LNCAP (cell line): ENCODE measurements at regions not wholly inside any gene's neighbourhood (a gene's known extent, or its start where the extent isn't known, plus 50 kb on each side); places are given as distances from the start of the nearest gene placed in this dataset.

Experiments
- TF ChIP-seq, protein P1 (sequence below): fragments of 450-650 bp; IDR thresholded peaks from 2 replicates; pipeline ENCODE4 v1.5.1; 2017; ENCODE audit warnings: mild to moderate bottlenecking

DNA sequence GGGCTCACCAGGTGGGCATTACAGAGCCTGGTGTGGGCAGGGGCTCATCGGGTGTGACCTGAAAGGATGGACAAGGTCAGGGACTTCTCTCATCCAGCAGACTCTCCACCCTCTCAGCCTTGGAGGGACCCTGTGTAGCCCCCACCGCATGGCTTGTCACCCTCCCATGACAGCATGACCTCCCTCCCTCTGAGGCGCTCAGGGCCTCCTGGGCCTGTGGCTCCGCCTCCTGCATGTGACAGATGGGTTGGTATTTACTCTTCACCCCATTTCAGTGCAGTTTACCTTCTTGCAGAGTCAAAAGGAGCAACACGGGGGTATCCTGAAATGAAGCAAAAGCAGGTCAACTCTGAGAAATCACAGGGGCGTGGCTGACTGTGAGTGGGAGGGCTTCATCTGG lies 298.6 kb upstream of the AJAP1 start:
- TF ChIP-seq, protein P1, sequence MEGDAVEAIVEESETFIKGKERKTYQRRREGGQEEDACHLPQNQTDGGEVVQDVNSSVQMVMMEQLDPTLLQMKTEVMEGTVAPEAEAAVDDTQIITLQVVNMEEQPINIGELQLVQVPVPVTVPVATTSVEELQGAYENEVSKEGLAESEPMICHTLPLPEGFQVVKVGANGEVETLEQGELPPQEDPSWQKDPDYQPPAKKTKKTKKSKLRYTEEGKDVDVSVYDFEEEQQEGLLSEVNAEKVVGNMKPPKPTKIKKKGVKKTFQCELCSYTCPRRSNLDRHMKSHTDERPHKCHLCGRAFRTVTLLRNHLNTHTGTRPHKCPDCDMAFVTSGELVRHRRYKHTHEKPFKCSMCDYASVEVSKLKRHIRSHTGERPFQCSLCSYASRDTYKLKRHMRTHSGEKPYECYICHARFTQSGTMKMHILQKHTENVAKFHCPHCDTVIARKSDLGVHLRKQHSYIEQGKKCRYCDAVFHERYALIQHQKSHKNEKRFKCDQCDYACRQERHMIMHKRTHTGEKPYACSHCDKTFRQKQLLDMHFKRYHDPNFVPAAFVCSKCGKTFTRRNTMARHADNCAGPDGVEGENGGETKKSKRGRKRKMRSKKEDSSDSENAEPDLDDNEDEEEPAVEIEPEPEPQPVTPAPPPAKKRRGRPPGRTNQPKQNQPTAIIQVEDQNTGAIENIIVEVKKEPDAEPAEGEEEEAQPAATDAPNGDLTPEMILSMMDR = no peak

DNA sequence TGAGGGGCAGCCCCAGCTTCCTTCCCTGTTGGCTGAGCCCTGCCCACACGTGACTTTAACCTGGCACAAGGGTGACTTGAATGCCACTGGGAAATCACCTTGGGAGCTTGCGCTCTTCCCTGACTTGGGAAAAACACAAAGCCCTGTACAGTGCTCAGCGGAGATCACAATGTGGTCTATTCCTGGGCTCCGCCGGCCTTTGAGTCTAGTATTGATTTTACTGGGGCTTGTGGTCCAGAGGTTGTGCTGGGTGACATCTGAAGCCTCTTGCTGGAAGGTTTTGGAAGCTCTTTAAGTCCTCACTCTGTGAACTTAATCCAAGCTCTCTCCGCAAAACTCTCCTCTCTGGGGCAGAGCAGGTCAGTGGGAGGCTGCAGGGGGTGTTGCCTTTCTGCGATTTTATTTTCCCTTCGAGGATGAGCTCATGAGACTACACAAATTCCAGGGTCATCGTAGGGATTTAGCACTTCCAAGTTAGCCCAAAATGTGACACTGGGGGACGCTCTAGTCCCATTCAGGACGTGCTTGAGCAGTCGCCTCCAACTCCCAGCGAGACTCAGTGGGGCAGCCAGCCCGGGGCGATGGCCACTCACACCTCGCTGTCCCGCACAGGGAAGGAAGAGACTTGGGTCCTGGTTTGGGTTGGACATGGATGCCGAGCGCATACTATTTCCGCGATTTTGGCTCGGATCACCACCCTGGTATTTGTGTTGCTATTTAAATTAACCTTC lies 291.9 kb upstream of the AJAP1 start:
- TF ChIP-seq, protein P1 = no peak

DNA sequence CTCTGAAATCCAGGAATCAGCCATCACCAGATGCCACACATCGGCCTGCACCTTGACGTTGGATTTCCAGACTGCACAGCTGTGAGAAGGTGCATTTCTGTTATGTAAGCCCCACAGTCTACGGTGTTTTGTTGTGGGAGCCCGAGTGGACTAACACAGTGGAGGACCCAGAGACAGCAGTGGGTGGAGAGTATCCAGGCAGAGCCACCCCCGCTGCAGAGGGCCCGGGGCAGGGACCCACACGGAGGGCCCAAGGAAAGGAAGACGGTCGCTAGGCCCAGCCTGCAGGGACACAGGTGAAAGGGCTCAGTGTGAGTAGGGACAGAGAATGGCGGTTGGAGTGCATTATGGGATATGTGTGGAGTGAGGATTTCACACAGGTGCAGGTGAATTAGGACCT lies 288.3 kb upstream of the AJAP1 start:
- TF ChIP-seq, protein P1 = no peak

DNA sequence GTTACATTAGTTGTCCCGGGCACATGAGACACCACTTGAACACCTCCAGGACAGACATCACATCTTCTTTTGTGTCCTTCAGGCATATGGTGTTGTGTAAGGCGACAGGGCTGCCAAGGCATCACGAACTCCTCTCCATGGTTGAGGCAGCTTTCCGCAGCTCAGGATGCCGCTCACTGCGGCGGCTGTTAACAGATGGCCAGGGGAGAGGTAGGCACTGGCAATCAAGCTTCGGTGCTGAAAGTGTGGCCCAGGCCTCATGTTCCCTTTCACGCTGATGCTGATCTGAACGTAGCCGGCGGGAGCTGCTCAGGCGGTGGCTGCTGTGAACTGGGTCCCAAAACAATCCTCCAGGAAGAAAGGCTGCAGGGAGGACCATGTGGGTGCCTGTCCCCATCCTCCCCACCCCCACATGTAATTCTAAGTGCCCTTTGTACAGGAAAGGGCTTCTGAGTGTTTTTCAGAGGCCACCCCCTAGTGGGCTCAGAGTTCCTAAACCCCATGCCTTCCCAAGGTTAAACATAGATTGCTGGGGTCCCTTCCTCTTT lies 287.1 kb upstream of the AJAP1 start:
- TF ChIP-seq, protein P1 = no peak

DNA sequence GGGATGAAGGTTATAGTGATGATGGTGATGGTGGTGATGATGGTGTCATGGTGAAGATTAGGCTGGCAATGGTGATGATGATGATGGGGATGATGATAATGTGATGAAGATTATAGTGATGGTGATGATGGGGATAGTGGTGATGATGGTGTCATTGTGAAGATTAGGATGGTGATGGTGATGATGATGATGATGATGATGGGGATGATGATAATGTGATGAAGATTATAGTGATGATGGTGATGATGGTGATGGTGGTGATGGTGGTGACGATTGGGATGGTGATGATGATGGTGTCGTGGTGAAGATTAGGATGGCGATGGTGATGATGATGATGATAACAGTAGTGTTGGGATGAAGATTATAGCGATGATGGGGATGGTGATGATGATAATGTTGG lies 285.1 kb upstream of the AJAP1 start:
- TF ChIP-seq, protein P1 = no peak

DNA sequence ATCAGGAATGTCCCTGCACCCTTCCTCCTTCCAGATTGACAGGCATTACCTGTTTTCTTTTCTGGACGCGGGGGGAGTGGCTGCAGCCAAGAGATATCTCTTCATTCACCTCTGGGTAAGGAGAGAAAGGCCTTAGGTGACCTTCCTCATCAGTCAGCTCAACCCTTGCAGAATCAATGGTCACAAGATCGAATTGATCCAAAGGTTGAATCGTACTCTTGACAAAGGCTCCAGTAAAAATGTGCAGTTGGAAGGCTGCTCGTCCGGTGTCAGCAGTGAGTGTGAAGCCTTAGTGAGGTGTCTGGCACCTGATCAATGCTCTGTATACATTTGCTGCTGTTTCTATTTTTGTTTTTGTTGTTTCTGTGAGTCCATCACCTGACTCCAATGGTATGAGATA lies 282.6 kb upstream of the AJAP1 start:
- TF ChIP-seq, protein P1 = no peak

DNA sequence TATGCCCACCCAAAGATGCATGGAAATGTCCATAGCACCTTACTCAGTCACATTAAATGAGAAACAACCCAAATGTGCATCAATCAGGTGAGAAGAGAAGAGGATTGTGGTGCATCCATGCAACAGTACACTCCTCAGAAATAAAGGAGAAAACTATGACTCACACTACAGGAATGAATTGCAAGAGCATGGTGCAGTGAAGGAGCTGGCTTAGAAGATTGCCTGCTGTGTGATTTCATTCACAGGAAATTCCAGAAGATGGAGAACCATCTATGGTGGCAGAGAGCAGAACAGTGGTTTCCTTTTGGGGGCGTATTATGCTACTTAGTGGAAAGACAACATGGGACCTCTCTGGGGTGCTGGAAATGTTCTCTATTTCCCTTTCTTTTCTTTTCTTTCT lies 278.6 kb upstream of the AJAP1 start:
- TF ChIP-seq, protein P1 = no peak
